Suppressor macrophage (primary cell): ENCODE measurements at regions not wholly inside any gene's neighbourhood (a gene's known extent, or its start where the extent isn't known, plus 50 kb on each side); places are given as distances from the start of the nearest gene placed in this dataset.

Source experiments
- DNase-seq, 4 experiments: peaks; one replicate each; pipeline ENCODE4 v3.0.0-alpha.2; 2020 to 2022

DNA sequence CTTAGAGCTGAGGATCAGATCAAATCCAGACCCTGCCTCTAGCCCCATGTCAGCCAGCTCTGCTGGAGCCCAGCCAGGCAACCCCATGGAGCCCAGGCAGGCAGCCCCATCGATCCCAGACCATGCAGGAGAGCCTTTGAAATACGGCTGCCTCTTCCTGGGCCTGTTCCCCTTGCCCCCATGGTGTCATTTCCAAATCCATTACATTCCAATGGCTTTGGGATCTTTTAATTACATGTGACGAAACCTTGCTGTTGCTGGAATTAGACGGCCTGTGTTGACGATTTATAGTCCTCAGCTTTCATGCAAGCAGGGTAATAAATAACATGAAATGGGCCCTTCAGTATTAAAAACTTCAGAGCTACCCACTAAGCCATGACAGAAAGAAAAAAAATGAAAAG is 75.8 kb upstream of the SLC14A2 start:
- DNase-seq, result no peak

DNA sequence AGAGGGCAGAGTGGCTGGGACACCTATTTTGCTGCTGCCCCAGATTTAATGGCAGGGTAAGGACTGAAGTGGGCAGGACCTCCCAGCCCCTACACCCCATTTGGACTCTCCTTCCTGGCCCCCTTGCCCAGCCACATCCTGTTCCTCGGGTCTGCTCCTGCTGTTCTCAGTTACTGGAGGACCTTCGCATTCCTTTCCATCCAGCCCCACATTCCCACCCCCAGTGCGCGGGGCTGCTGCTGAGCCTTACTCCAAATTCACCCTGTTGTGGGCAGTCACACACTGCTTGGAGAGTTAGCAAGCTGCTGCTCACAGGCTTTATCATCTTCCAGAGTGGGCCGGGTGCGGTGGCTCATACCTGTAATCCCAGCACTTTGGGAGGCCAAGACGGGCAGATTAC is 75.2 kb upstream of the SLC14A2 start:
- DNase-seq, result no peak

DNA sequence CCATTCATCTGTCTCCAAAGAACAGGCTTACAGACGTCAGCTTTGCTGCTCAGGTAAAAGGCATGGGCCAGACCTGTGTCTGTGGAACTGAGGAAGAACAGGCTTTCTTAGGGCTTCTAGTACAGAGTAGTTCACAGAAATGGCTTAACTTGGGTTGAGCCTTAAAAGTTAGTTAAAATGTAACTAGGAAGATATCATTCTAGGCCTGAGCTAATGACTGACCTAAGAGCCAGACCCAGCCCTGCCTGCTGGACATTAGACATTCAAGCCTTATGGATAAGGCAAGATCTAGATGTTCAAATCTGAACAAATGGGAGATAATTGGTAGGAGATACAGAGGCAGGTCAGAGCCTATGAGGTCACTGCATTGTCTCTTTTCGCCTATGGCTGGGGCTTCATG is 73.9 kb upstream of the SLC14A2 start:
- no peak for DNase-seq

DNA sequence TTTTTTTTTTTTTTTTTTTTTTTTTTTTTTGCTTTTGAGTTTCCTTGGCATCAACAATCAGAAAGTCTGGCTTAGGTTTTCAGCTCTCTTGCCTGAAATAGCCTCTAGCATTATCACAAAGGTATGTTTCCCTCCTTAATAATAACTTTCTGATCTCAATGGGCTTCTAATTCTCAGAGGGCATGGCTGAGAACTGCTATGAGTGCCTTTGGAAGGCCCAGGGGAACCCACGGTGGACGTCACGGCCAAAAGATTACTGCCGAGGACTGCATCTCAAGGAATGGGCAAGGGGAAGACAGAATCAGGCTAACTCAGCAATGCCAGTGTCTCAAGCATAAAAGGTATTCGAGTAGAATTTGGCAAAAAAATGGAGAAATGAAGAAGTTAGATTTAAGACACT is 73.2 kb upstream of the SLC14A2 start:
- no peak for DNase-seq

DNA sequence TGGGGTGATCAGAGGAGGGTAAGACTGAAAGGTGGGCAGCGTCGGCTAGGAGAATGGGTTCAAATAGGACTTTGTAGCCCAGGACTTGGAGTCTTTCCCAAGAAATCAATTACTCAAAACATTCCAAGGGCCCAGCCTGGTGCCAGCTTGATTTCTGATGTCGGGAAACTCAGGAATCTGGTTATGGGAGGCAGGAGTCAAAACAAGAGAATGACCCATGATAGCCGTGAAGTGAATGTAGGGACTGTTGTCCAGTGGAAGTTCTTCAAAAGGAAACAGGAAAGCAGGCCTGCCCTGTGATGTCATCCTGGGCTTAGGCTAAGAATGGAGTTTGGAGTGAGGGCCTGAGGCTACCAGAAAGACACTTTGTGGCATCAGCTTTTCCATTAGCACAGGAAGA is 67.4 kb upstream of the SLC14A2 start:
- no peak for DNase-seq

DNA sequence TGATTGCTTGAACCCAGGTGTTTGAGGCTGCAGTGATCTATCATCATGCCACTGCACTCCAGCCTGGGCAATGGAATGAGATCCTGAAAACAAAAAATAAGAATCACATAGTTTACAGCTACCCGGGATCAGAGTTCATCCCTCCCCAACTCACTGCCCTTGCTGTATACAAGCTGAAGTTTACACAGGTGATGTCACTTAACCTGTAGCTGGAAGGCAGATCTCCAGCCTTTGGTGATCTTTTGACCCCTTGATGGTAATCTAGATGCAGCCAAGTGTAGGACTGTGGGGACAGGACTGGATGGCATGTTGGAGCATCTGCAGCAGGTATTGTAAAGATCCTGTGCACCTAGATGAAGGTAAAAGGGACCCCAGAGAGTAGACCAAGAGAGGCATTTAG is 66.7 kb upstream of the SLC14A2 start:
- no peak for DNase-seq

DNA sequence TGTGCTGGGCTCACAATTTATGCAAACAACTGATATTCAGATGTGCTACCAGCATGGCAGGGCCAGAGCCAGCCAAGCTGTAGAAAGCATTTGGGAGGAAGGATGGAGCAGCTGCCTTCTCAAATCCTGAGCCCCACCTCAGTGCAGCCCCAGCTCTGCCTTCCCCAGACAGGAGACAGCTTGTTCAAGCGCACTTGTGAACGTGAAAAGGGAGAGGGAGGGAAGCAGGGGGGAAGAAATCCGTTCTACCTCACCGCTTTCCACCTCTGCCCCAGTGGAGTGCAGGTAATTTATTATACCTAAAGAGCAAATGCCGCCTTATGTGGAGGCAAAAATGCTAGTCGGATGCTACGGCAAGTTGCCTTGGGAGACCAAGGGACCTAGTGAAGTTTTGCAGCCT is 66.0 kb upstream of the SLC14A2 start:
- no peak for DNase-seq

DNA sequence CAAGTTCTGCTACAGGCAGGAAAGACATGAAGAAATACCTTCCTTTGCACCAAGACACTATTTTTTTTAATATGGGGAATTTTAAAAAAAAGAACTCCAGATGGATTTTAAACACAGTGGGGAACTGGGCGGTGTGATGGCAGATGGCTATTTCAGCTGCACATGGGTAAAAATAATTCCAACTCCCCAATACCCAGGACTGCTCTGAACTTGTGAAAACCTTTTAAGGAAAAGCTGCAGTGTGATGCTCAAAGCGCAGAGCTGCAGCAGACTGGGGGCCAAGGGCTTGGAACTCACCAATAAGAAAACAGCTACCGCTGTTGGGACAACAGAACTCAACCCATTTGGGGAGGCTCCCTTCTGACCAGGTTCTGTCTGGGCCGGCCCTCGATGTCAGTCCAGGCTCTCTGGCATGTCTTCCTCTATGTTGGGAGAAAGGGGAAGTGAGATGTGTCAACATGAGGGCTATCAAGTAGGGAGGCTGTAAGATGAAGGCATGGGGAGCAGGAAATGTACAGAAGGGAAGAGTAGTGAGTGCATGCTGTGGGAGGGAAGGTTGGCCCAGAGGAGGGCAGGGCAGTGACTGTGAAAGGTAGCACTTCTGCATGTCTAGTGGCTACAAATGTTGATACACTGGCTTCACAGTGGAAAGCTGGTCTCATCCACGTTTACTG is 64.0 kb upstream of the SLC14A2 start:
- DNase-seq, result peak; percentile 50 to 79 (median 68)

DNA sequence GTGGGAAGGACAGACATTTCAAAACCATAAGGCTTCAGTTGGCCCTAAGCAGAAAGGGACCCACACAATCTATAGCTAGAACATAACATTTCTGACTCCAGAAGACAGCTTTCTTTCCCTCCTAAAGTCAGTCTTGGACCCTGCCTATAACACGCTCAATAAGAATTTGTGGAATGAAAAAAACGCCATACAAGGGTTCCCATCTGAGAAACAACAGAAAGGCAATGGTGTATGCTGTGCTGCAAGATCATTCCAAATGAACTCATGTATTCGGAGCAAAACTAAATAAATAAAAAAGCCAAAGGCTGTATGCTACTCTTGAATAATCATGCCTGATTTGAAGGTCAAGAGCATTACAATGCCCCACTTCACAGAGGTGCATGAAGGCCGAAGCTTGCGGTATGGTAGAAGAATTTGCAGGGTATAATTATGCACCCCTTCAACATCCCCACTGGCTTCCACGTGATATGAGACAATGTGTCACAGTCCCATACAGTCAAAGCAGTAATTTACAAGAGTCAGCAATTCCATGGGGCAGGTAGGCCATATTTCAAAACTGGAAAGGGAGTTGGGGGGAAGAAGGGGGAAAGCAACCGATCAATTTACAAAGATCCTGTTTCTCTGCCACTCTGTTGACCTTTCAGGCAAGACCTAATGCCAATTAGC is 61.4 kb upstream of the SLC14A2 start:
- DNase-seq, result no peak

DNA sequence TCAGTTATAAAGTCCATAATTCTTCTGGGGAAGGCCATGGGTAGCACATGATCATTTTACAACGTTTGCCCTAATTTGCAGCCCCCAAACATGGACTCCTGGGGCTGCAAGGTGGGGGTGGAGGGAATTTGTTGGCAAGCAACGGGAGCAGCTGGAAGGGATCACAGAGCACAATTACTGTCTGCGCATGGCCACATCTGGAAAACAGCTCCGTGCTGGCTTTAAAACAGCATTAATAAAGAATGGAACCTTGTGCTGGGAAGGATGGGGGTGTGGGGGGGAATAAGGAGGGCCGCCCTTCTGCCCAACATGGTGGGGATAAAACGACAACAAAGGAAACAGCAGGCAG is 60.9 kb upstream of the SLC14A2 start:
- DNase-seq, result no peak

DNA sequence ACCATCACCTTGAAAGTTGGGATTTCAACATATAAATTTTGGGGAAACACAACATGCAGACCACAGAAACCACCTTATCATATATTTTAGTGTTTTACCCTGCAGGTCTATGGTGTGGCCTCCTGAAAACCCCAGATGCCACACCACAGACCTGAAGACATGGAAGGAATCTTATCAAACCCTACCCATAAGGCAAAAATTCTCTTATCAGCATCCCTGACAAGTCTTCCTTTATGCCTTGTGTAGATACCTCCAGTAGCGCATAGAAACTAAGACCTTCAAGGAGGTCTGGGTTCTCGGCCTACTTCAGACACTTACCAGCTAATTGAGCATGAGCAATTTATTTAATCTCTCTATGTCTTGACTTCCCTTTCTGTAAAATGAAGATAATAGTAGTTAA is 59.1 kb upstream of the SLC14A2 start:
- no peak for DNase-seq

DNA sequence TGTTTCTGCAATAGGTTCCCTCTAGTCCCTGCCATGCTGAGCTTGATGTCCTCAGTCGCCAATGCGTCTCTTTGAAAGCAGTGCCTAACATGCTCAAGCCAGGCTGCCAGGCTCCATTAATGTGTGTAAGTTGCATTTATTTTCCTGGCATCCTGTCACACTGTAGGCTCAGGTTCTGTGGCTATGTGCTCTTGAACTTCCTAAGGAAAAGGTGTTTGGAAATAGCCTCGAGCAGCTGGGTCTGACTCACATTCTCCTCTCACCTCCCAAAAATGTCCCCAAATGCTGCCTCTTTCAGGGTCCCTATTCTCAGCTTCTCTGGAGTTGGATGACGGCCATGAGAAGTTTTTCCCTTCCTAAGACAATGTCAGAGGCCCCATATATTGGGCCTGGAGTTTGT is 58.0 kb upstream of the SLC14A2 start:
- DNase-seq, result no peak

DNA sequence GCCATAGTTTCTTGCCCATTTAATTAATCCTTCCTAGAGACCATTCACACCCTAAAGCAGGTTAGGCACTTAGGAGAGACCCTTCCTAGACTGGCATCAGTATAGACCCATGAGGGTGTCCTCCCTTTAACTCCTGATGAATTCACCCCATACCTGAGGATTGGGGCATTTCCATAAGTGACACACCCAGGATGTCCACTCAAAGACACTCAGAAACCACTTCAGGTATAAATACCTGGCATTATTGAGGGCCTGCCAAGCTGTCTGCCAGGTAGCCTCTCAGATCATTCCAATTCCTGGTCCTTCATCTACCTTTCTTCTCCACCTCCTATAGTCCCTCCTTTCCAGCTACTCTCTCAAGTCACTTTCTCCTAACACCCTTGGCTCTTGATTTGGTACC is 57.5 kb upstream of the SLC14A2 start:
- DNase-seq, result no peak

DNA sequence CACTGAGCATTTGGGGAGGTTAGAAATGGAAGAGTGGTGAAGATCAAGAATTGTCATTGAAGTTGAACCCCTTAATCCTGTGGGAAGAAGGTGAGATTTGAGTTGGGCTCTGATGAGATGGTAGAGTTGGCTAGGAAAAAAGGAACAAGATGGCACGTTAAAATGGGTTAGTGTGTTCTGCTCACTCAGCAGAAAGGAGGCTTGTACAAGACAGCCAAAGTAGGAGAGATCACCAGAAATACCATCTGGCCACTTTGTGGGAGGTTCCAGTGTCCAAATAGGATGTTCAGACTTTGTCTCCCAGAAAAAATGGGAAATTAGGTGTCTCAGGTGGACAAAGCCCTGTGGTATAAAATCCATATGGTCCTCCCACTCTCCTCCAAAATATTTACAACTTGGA is 56.0 kb upstream of the SLC14A2 start:
- DNase-seq, result no peak

DNA sequence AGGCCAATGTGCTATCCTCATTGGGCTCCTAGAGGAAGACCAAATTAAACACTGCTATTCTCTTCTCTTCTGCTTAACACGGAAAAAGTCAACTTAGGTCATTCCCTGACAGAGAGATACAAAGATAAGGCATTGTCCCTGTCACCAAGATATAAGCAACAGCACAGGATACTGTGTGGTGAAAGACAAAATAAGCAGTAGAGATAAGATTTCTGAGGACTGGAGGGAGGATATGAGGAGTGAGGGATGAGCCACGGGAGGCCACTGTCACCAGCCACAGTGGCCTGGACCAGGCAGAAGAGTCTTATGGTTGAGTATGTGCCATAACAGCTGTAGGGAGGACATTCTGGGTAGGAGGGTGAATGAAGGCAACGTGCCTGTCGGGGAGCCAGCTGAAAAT is 54.4 kb upstream of the SLC14A2 start:
- DNase-seq, result no peak

DNA sequence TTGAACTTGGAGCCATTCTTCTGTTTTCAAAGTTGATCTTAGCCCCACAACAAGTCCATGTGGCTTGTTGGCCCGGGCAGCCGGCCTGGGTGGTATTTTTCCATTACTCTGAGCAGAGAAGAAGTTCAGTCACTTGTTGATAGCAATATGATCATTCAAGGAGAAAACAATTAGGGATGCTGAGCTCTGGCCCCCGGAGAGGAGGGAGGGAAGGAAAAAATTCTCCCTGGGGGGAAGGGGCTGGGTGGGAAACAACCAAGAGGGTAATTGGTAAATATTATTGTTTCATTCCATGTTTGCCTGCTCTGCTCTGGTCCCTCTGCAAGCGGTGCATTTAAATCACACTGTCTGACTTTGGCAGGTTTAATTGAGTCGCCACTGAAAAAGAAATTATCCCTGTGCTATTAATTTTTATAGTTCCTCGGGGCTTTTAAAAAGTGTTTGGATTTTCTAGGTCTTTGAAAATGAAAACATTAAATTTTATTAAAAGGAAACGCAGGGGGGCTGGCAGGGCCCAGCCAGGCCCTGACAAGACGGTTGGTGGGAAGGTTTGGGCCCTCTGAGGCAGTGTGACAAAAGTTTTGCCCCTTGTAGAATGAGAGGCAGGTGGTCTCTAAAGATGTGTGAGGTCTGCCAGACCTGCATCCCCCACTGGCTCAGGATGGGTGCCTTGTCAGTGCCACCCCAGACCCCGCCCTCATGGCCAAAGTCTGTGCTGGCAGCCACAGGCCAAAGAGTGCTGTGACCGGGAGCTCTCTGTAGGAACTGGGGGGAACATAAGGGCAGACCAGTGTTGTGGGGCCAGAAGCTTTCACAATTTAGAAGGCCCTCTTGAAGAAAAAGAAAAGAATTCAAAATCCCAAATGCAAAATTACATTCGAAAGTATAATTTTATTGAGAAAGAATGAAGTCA is 52.5 kb upstream of the SLC14A2 start:
- DNase-seq, result no peak

DNA sequence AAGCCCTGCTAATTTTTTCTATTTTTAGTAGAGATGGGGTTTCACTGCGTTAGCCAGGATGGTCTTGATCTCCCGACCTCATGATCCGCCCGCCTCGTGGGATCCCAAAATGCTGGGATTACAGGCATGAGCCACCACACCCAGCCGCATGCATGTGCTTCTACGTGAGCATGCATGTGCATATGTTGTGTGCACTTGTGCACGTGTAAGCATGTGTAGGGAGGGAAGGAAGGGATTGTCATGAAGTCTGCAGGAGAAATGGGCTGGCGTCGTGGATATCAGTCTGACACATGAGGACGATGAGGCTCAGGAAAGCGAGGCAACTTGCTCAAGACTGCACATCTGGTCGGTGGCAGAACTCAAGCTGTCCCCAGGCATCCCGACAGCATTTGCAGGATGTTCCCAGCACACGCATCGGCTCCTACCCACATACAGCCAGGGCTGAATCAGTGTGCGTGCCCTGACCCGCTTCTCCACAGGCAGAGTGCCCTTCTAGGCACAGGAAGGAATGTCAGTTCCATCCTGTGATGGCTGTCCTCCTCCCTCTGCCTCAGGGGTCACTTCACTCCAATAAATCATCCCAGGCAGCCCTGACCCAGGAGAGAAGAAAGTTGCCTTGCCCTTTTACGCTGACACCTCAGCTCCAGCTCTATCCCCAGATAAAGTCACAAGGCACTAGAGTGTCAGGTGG is 49.9 kb upstream of the SLC14A2 start:
- DNase-seq, result no peak
